ENCODE measurements at regions not wholly inside any gene's neighbourhood (a gene's known extent, or its start where the extent isn't known, plus 50 kb on each side); places are given as distances from the start of the nearest gene placed in this dataset.
A peak's percentile ranks its signal among the peaks of the same experiment; 100 is the strongest.
"Not testable (repeated sequence)": the region's sequence is repeated elsewhere in the genome, so short reads cannot be mapped to it uniquely, and the experiment has no call there.

- Histone ChIP-seq H3K27ac (ENCODE audit: low read length) (no peak overlapping the region), H3K9me3 (replicated peaks; ENCODE audit: control insufficient read depth, low read depth, low read length) (peaks cover 2% of the 10 kb centered on the region), H3K36me3 (ENCODE audit: control insufficient read depth, insufficient read depth, low read length) (no peaks in the 10 kb centered on the region), H3K4me3 (ENCODE audit: low read length) (no peak overlapping the region), H3K4me1 (ENCODE audit: control insufficient read depth, insufficient read depth, low read length) (peaks cover 15% of the 10 kb centered on the region), H3K27me3 (ENCODE audit: control insufficient read depth, insufficient read depth, low read length) (no peaks in the 10 kb centered on the region)
- WGBS (ENCODE audit: insufficient coverage) = 80% methylated on average over 1 of the region's 6 CpGs
- DNase-seq = no peak
Observed at GRCh38 chr16:29204806-29205135, 201.7 kb downstream of the NPIPB11 start.

GRCh38 chr16:29203933-29204805, 202.3 kb downstream of the NPIPB11 start:
- H3K36me3 ChIP-seq (ENCODE audit: control insufficient read depth, insufficient read depth, low read length); H3K27me3 ChIP-seq (ENCODE audit: control insufficient read depth, insufficient read depth, low read length); H3K27ac ChIP-seq (ENCODE audit: low read length); H3K4me3 ChIP-seq (ENCODE audit: low read length); H3K9me3 ChIP-seq (replicated peaks; ENCODE audit: control insufficient read depth, low read depth, low read length); DNase-seq: not testable (repeated sequence)
- H3K4me1 ChIP-seq (ENCODE audit: control insufficient read depth, insufficient read depth, low read length) = peaks cover 20% of the 10 kb centered on the region
- 87% methylated on average over 7 of the region's 19 CpGs for WGBS (ENCODE audit: insufficient coverage)

GRCh38 chr16:29203046-29203932, 203.2 kb downstream of the NPIPB11 start:
- 82% methylated on average over 24 of the region's 30 CpGs for WGBS (ENCODE audit: insufficient coverage)
- H3K27me3 ChIP-seq (ENCODE audit: control insufficient read depth, insufficient read depth, low read length); H3K36me3 ChIP-seq (ENCODE audit: control insufficient read depth, insufficient read depth, low read length); DNase-seq; H3K9me3 ChIP-seq (replicated peaks; ENCODE audit: control insufficient read depth, low read depth, low read length); H3K4me3 ChIP-seq (ENCODE audit: low read length); H3K27ac ChIP-seq (ENCODE audit: low read length): not testable (repeated sequence)
- H3K4me1 ChIP-seq (ENCODE audit: control insufficient read depth, insufficient read depth, low read length) = peaks cover 28% of the 10 kb centered on the region

- H3K9me3 ChIP-seq (replicated peaks; ENCODE audit: control insufficient read depth, low read depth, low read length); H3K27me3 ChIP-seq (ENCODE audit: control insufficient read depth, insufficient read depth, low read length); H3K4me3 ChIP-seq (ENCODE audit: low read length); H3K27ac ChIP-seq (ENCODE audit: low read length); DNase-seq; H3K36me3 ChIP-seq (ENCODE audit: control insufficient read depth, insufficient read depth, low read length): not testable (repeated sequence)
- H3K4me1 ChIP-seq (ENCODE audit: control insufficient read depth, insufficient read depth, low read length) = peaks cover 28% of the 10 kb centered on the region
- 63% methylated on average over 6 of the region's 10 CpGs for WGBS (ENCODE audit: insufficient coverage)
Observed at GRCh38 chr16:29202642-29203041, 203.9 kb downstream of the NPIPB11 start.

GRCh38 chr16:29202025-29202632, 204.4 kb downstream of the NPIPB11 start:
- DNase-seq; H3K36me3 ChIP-seq (ENCODE audit: control insufficient read depth, insufficient read depth, low read length); H3K27me3 ChIP-seq (ENCODE audit: control insufficient read depth, insufficient read depth, low read length); H3K9me3 ChIP-seq (replicated peaks; ENCODE audit: control insufficient read depth, low read depth, low read length); H3K4me3 ChIP-seq (ENCODE audit: low read length): not testable (repeated sequence)
- H3K4me1 ChIP-seq (ENCODE audit: control insufficient read depth, insufficient read depth, low read length) = peaks cover 28% of the 10 kb centered on the region
- H3K27ac ChIP-seq (ENCODE audit: low read length) = peak overlapping the region; percentile 29
- WGBS (ENCODE audit: insufficient coverage) = 40% methylated on average over 2 of the region's 8 CpGs

- H3K4me3 ChIP-seq (ENCODE audit: low read length); H3K36me3 ChIP-seq (ENCODE audit: control insufficient read depth, insufficient read depth, low read length); H3K27me3 ChIP-seq (ENCODE audit: control insufficient read depth, insufficient read depth, low read length); H3K9me3 ChIP-seq (replicated peaks; ENCODE audit: control insufficient read depth, low read depth, low read length): not testable (repeated sequence)
- Histone ChIP-seq H3K4me1 (ENCODE audit: control insufficient read depth, insufficient read depth, low read length) (peaks cover 28% of the 10 kb centered on the region), H3K27ac (ENCODE audit: low read length) (peak overlapping the region; percentile 29)
- DNase-seq = peak; percentile 63
- 60% methylated on average over 10 of the region's 25 CpGs for WGBS (ENCODE audit: insufficient coverage)
Observed at GRCh38 chr16:29201296-29202024, 205.1 kb downstream of the NPIPB11 start.

- WGBS (ENCODE audit: insufficient coverage) = no CpG with 5 or more reads among the region's 9 CpGs
- not testable (repeated sequence) for H3K27me3 ChIP-seq (ENCODE audit: control insufficient read depth, insufficient read depth, low read length); H3K4me3 ChIP-seq (ENCODE audit: low read length); DNase-seq; H3K27ac ChIP-seq (ENCODE audit: low read length); H3K36me3 ChIP-seq (ENCODE audit: control insufficient read depth, insufficient read depth, low read length); H3K9me3 ChIP-seq (replicated peaks; ENCODE audit: control insufficient read depth, low read depth, low read length)
- peaks cover 28% of the 10 kb centered on the region for H3K4me1 ChIP-seq (ENCODE audit: control insufficient read depth, insufficient read depth, low read length)
Observed at GRCh38 chr16:29200681-29201080, 205.8 kb downstream of the NPIPB11 start.

GRCh38 chr16:29200135-29200601, 206.3 kb downstream of the NPIPB11 start:
- Histone ChIP-seq H3K27ac (ENCODE audit: low read length) (peak overlapping the region; percentile 55), H3K4me1 (ENCODE audit: control insufficient read depth, insufficient read depth, low read length) (peaks cover 28% of the 10 kb centered on the region)
- H3K4me3 ChIP-seq (ENCODE audit: low read length); H3K9me3 ChIP-seq (replicated peaks; ENCODE audit: control insufficient read depth, low read depth, low read length); H3K36me3 ChIP-seq (ENCODE audit: control insufficient read depth, insufficient read depth, low read length); H3K27me3 ChIP-seq (ENCODE audit: control insufficient read depth, insufficient read depth, low read length): not testable (repeated sequence)
- DNase-seq = peak; percentile 54
- 45% methylated on average over 4 of the region's 12 CpGs for WGBS (ENCODE audit: insufficient coverage)

- H3K9me3 ChIP-seq (replicated peaks; ENCODE audit: control insufficient read depth, low read depth, low read length); H3K27me3 ChIP-seq (ENCODE audit: control insufficient read depth, insufficient read depth, low read length); H3K4me3 ChIP-seq (ENCODE audit: low read length); H3K36me3 ChIP-seq (ENCODE audit: control insufficient read depth, insufficient read depth, low read length): not testable (repeated sequence)
- DNase-seq = peak; percentile 64
- Histone ChIP-seq H3K27ac (ENCODE audit: low read length) (peak overlapping the region; percentile 29), H3K4me1 (ENCODE audit: control insufficient read depth, insufficient read depth, low read length) (peaks cover 28% of the 10 kb centered on the region)
- WGBS (ENCODE audit: insufficient coverage) = 47% methylated on average over 7 of the region's 15 CpGs
Observed at GRCh38 chr16:29199626-29200025, 206.9 kb downstream of the NPIPB11 start.

Data from muscle of leg (tissue), 3 donors.